ENCODE measurements at regions not wholly inside any gene's neighbourhood (a gene's known extent, or its start where the extent isn't known, plus 50 kb on each side); places are given as distances from the start of the nearest gene placed in this dataset.
A peak's percentile ranks its signal among the peaks of the same experiment; 100 is the strongest.

DNA sequence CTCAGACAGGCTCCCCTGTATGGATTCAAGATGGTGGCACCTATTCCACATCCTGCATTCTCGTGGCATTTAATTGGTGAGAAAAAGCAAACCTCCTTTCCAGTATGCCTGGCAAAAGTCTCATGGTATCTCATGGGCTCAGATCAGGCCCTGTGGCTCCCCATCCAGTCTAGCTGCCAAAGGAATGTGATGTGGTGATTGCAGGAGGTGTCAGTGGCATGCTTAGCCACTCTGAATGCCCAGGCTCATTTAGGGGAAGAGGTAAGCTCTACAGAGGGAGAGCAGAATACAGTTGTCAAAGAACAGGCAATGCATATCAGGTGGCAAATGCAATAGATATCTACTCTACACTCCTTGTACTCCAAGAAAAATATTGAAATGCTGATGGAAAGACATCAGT lies 146.7 kb downstream of the SPATA19 start:
- DNase-seq (ENCODE audit: low spot score in 2 of 2) = no peak
- no peak for FAIRE-seq

DNA sequence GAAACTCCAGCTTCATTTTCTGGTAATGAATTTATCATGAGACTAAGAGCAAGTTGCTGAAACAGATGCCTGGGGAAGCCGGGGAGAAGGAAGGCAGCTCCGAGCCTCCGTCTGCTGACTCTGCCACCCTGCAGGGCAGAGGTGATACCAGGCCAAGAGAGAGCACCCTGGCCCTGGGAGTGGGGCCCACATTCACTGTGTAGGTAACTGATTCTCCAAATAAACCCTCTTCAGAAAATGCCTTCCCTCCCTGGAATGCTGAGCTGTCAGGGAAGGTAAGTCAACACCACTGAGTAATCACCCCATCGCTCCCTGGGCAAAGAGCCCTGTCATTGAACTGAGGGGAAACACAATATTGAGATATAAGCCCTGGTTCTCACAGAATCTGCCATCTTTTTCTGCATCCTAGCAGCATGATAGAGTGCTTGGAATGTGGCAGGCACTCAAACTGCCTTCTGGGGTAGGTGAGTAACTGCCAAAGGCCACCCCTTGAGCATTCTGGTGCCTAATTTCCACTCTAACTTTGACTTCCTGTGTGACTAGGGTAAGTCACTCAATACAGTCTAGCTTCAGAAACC lies 147.6 kb downstream of the SPATA19 start:
- DNase-seq (ENCODE audit: low spot score in 2 of 2) (no peak), FAIRE-seq (no peak)

DNA sequence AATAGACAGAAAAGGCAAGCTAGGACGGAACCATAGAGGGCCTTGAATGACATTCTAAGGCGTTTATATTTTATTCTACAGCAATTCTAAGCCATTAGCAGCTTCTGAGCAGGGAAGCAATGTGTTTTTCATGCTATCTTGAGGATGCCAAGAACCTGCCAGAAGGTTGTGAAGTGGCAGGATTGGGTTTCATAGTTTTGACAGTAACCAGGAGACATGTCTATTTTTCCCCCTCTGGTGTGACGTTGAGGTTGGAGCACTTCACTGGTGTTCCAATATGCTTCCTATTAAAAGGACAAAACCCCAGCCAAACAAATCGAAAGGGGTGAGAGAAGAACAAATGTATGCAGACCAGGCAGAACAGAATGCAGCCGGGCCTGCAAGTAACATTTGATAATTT lies 148.2 kb downstream of the SPATA19 start:
- no peak for DNase-seq (ENCODE audit: low spot score in 2 of 2)
- FAIRE-seq = no peak

DNA sequence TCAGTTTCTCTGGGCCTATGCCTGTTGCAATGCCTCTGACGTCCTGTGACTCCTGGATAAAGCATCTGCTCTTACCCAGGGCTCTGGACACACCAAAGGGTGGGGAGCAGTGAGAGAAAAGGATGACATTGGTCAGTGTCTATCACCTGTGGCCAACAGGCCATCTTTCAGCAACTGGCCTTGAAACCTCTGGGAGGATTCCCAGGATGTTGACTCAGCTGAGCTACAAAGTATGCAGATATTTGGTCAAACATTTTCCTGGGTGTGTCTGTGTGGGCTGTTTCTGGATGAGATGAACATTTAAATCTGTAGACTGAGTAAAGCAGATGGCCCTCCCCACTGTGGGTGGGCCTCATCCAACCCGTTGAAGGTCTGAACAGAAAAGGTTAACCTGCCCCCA lies 149.9 kb downstream of the SPATA19 start:
- FAIRE-seq (no peak), DNase-seq (ENCODE audit: low spot score in 2 of 2) (no peak)

DNA sequence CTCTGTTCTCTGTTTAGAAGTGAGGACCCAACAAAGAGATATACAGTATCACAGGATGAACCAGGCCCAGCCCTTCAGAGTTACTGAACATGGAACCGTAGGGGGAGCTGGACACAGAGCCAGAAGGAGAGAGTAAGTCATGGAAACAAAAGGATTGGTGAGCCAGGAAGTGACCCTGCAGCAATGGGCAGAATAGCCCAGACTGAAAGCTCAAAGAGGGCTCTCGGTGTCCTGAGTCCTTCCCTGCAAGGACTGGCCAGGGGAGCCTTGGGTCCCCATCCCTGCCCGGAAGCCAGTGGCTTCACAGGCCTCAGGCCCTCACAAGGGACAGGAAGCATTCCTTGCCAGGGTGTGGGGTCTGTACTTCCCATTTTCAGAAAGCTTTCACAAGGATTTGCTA lies 150.6 kb downstream of the SPATA19 start:
- FAIRE-seq (no peak), DNase-seq (ENCODE audit: low spot score in 2 of 2) (no peak)

DNA sequence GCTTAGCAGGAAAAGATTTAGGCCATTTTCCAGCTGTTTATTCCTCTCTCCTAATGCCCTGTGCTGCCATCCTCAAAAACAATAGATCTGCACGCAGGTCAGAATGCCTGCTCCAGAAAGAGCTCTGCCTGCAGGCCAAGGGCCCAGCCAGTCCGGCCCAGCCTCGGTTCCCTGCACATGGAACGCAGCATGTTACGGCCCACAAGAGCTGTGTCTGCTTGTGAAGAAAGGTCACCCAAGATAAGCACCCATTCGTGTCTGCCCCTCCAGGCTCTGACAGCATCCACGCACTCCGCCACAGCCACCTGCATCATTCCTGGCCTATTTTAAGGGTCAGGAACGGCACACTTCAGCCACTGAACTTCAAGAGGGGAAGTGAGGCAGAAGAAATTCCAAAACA lies 152.2 kb downstream of the SPATA19 start:
- FAIRE-seq = no peak
- no peak for DNase-seq (ENCODE audit: low spot score in 2 of 2)

DNA sequence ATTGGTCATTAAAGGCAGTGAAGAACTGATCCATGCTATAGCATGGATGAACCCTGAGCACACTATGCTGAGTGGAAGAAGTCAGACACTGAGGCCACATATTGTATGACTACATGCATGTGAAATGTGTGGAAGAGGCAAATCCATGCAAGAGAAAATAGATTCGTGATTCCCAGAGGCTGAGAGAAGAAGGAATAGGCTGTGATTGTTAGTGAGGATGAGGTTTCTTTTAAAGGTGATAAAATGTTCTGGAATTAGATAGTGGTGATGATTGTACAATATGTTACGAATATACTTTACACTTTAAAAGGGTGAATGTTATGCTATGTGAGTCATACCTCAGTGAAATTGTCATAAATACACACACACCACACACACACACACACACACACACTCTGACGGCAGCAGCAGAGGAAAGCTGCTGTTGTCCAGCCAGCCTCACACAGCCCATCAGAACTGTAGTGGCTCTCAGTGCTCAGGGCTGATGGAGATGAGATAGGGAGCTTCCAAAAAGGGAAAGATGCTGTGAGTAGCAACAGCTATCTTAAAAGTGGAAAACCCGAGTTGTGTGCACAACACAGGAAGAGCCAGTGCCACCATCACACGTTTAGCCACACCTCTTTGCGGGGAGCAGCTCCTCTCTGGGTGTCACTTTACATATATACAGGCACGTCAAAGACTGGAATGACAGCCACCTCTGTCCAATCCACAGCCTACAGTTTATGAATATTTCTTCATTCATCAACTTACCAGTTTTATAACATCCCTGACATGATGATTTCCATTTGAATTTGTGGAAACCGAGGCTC lies 153.0 kb downstream of the SPATA19 start:
- FAIRE-seq (no peak), DNase-seq (ENCODE audit: low spot score in 2 of 2) (no peak)

DNA sequence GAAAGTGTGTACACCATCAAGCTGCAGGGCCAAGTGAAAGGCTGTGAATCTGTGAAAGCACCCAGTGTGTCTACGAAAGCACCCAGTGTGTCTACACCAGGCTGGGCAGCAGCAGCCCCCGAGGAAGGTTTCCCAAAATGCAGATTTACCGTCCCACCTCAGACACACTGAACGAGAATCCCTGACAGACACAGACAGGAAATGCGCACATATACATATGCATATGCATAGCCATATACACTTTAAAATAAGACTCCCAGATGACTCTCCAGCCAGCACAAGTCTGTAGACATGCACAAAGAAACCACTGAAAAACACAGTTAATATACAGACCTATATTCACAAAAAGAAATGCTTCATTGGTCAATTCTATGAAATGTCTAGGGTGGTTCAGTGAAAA lies 155.5 kb upstream of the OPCML start:
- no peak for FAIRE-seq

DNA sequence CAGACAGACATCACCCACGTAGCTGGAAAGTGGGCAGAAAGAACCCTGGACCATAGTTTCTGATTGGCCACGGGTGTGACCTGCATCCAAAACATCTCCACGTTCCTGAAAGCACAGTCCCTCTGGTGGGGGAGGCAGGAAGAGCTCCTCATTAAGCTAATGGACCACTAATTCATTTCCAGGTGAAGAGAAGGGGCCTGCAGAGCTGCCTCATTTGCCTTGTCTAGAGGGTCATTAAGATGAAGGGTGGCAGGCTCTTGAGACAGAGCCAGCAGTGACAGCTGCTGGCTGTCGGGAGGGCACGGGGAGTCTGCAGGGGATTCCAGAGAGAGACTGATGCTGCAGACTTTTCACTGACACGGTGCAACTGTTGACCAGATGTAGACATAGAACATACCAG lies 149.6 kb upstream of the OPCML start:
- no peak for FAIRE-seq

More for the DNA sequence above, 155.5 kb upstream of the OPCML start:
- no peak for DNase-seq (ENCODE audit: low spot score in 2 of 2)

DNA sequence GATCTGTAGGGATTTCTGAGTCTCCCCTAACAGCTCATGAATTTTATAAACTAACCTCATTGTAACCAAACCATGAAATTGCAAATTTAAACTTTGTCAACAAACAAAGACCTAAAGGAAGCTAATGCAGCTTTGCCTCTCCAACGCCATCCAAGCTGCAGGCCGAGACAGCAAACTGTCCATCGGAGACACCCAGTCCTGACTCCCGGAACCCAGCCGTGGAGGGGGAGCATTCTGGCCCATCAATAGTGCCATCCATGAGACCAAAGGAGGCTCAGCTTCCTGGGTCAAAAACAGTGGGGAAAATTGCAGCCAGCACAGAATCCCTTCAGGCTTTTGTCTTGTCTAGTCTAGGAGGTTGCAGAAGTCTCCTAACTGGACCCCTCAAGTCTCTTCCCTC lies 147.6 kb upstream of the OPCML start:
- FAIRE-seq = no peak

More for the DNA sequence above, 149.6 kb upstream of the OPCML start:
- no peak for DNase-seq (ENCODE audit: low spot score in 2 of 2)

DNA sequence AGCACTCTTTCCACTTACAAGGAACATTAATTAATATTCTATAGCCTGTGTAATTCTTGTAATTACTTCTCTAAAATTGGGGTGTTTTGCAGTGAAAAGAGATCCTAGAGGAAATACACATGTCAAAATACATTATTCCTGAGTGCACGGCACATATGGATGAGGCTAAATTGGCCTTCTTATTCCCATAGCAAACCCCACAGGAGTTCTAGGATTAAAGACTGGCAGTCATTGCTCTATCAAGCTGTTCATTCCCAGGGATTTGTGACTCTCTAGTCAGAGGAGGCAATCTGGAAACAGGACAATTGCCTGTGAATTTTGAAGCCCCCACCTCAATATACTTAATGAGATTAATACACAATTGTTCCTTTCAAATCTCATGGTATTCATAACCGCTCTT lies 145.9 kb upstream of the OPCML start:
- no peak for FAIRE-seq
- no peak for DNase-seq (ENCODE audit: low spot score in 2 of 2)

More for the DNA sequence above, 147.6 kb upstream of the OPCML start:
- DNase-seq (ENCODE audit: low spot score in 2 of 2) = no peak

DNA sequence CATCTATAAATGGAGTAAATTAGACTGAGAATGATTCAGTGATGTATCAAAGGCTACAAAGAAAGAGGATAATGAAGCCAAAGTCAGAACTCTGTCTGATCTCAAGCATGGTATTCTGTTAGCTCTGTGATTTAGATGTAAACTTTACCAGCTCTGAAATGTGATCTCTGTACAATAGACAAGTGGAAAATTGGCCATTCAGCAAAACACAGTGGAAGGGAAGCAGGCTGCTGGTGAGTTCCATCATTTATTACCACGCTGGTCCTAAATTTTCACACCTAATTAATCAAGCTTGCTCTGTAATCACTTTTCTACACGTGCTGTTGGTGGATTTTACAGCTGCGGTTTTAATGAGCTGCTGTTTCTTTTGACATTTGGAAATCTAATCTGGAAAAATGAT lies 145.1 kb upstream of the OPCML start:
- FAIRE-seq (no peak), DNase-seq (ENCODE audit: low spot score in 2 of 2) (no peak)

DNA sequence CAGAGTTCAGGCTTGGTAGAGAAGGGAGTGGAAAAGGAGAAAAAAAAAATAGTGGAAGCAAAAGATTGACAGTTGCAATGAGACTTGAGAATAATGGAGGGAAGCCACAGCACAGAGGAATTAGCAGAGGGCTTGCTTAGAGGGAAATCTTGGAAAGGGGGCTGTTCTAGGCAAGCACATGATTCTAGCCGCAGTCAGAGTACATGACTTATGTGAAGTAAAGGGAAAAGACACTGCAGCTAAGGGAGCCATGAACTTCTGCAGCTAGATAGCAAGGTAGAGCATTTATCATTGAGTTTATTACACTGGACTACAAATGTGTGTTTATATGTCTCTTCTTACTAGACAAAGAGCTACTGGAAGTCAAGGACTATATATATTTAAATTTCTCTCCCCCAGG lies 144.0 kb upstream of the OPCML start:
- FAIRE-seq (no peak), DNase-seq (ENCODE audit: low spot score in 2 of 2) (no peak)

DNA sequence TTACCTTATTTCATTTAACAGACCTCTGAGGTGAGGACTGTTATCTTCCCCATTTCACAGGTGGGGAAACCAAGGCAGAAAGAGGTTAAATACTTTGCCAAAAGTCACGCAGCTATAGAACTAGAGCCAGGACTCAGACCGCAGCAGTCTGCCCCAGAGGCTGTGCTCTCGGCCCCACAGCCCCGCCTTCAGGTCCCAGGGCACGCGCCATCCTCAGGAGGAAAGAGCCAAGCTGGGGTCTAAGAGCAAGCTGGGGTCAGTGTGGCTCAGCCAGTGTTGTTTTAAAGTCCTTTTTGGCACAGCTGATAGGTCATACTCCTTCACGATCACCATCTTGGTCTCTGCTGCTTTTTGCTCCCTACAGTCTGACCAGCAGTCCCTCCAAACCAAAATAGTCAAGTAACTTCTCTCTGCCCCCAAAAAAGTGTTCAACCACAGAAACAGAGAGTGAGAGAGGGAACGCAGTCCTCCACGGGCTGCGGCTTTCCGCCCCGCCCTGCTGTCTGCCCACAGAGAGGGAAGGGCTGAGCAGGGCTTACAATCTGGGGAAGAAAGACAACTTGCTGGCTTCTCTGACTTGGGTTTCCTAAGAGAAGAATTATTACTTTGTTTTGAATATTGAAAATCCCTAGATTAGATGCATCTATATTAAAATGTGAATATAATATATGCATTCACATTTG lies 137.2 kb upstream of the OPCML start:
- DNase-seq (ENCODE audit: low spot score in 2 of 2) = no peak
- FAIRE-seq = no peak

DNA sequence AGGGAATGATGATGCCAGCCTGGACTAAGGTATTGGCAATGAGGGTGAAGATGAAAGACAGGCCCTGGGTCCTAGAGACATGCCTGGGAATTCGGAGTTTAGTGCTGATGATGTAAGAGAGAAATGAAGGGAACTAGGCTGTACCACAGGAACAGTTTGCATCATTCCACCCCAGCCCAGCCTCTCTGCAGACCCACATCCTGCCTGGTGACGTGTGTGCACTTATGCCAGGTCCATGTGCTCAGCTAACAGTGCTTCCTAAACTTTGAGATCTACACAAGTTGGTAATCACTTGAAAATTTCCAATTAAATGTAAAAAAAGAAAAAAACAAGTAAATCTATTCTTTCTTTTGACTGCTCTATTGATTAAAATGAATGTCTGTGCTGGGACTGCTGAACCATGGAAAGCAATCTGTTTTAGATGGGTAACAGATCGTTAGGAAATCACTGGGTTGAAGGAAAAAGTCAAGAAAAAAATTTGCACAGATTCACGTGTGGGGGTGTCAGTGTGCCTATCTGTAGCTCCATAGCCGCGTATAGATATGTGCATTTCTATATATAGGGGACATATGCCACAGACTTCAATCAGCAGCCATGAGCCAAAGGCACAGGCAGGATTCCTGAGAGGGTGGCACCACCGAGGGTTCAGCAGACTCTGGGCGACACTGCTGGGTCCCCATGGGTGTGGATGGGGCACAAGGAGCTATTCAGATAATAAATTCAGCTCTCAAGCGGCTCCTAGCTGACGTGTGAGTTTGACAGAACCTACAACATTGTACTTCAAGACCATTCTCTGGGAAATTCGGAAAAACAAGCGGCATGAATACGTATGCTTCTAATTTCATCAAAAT lies 131.1 kb upstream of the OPCML start:
- DNase-seq (ENCODE audit: low spot score in 2 of 2) (no peak), FAIRE-seq (no peak)

DNA sequence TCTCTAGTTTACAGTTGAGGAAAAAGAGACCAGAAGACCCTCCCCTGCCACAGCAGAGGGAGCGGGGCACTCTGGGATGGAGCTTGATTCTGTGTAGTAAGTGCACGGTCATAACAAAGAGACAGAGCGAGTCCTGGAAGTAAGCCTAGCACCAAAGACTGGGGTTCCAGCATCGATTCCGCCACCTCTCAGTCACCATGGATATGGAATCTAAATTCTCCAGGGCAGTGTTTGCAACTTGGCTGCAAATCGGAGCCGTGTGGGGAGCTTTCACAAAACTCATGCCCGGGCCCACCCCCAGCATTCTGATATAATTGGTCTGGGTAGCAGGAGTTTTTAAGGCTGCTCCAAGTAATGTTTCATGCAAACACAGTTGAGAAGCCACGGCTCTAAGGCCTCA lies 129.5 kb upstream of the OPCML start:
- FAIRE-seq (no peak), DNase-seq (ENCODE audit: low spot score in 2 of 2) (peak in 1 of 2 donors; percentile 10)

DNA sequence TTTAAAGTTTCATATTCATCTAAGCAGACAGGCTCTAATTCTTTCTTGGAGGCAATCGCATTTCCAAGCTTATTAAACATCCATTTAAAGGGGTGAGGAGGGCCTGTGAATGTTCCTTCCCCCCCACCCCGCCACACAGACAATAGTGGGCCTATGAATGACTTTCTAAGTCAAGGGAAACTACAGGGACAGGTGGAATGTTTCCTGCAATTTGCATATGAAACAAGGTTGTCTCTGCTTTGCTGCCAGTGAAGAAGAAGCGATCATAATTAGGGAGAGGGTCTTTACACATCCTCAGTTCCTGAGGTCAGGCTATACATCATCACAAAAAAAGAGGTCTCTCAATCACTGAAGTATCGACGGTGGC lies 127.9 kb upstream of the OPCML start:
- no peak for DNase-seq (ENCODE audit: low spot score in 2 of 2)
- FAIRE-seq = no peak

DNA sequence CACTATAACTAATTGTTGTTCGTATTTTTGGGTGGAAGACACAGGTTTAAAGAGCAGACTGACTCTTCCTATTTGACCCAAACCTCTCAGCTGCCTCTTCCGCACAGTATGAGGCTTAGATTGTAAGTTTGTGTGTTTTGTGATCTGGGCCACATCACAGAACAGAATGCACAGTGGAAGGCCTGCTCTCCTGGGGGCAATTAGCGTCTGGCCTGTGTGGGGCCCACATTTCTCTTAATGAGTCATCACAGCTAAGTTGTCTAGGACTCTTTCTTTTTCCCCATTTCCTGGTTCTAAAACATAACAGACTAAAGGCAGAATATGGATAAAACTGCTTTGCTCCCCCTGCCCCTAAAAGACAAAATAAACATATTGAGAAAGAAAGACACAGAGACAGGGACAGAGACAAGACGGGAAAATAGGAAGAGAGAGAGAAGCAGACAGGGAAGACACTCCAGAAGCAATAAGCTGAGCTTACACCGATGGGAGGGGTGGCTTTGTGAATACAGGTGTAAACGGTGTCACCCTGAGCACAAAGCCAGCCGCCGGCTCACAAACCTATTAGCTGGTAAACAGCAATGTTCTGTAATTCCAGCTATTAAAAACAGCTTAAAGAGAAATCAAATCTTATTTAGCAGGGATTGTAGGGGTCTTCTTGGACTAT lies 127.4 kb upstream of the OPCML start:
- no peak for DNase-seq (ENCODE audit: low spot score in 2 of 2)
- no peak for FAIRE-seq

DNA sequence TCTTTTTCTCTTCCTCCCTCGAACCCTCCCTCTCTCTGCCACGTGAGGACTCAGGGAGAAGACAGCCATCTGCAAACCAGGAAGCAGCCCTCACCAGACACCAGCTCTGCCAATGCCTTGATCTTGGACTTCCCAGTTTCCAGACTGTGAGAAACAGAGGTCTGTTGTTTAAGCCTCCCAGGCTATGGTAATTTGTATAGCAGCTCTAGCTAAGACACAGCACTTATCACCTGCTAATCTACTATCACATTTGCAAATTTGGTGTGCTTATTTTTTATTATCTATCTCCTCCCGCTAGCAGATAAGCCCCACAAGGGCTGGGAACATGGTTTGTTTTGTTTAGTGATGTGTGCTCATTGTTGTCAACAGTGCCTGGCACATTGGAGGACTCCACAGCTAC lies 124.8 kb upstream of the OPCML start:
- DNase-seq (ENCODE audit: low spot score in 2 of 2) (no peak), FAIRE-seq (no peak)

DNA sequence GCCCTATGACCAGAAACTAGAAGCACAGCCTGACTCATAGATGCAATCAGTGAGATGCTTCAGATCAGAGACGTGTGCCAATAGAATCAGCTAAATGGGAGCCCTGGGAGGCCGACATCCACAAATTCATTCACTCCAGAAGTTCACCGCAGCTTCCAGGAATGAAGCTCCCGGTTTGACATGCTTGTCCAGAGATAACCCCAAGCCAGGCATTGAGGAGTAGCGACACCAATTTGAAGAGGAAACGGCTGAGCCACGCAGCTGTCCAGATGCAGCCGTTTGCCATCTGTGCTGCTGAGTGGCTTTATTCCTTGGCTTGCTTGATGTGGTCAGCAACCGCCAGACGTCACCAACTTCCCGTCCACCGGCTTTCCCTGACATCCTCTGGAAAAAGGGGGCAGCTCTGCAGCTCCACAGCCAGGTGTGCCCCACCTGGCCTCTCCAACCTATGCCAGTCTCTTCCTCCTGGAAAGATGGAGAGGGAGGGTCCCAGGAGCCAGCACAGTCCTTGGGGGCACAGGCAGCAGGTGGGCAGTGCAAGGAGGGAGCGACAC lies 123.9 kb upstream of the OPCML start:
- FAIRE-seq (no peak), DNase-seq (ENCODE audit: low spot score in 2 of 2) (no peak)

Measured in frontal cortex (tissue), 3 donors.